ENCODE measurements at regions not wholly inside any gene's neighbourhood (a gene's known extent, or its start where the extent isn't known, plus 50 kb on each side); places are given as distances from the start of the nearest gene placed in this dataset.

- no peak overlapping the region for H3K27ac ChIP-seq (ENCODE audit: insufficient read length, low read depth, low read length)
- TF ChIP-seq CTCF (conservative IDR thresholded peaks at IDR 0.05): no peak
- no peak overlapping the region for H3K27ac Mint-ChIP-seq
- no peak overlapping the region for H2BK5ac ChIP-seq (ENCODE audit: insufficient read length, low read length)
- H3K27me3 Mint-ChIP-seq (ENCODE audit: low read depth): no peaks in the 10 kb centered on the region
- no peak overlapping the region for H4K91ac ChIP-seq (ENCODE audit: insufficient read length, low read depth, low read length)
- no peaks in the 10 kb centered on the region for H3K79me1 ChIP-seq (ENCODE audit: insufficient read depth, low read depth, low read length, poor library complexity, severe bottlenecking)
- no peak overlapping the region for H3K23ac ChIP-seq (ENCODE audit: insufficient read length, low read depth, low read length)
- H2BK12ac ChIP-seq (ENCODE audit: insufficient read length, low read depth, low read length): no peak overlapping the region
- no peak overlapping the region for H2AK5ac ChIP-seq (ENCODE audit: insufficient read length, low read length)
- no peak overlapping the region for H4K8ac ChIP-seq (replicated peaks; ENCODE audit: insufficient read length, low read depth, low read length)
- H3K9me3 ChIP-seq (ENCODE audit: control insufficient read depth, low read depth, low read length): no peaks in the 10 kb centered on the region
- H4K20me1 ChIP-seq (ENCODE audit: control insufficient read depth, insufficient read depth, insufficient read length): no peaks in the 10 kb centered on the region
- H3K36me3 Mint-ChIP-seq (ENCODE audit: insufficient read depth in 1 of 3, low read depth in 3 of 3): no peaks in the 10 kb centered on the region
- H2BK20ac ChIP-seq (ENCODE audit: low read depth, low read length, poor library complexity, severe bottlenecking): no peak overlapping the region
- H3K4ac ChIP-seq (ENCODE audit: low read depth, low read length): no peak overlapping the region
- H3K4me3 Mint-ChIP-seq: no peak overlapping the region
- no peaks in the 10 kb centered on the region for H3K23me2 ChIP-seq (ENCODE audit: insufficient read length, low read depth, low read length, poor library complexity, severe bottlenecking)
- no peak overlapping the region for H3K4me2 ChIP-seq (ENCODE audit: insufficient read depth, insufficient read length, low read length)
- peaks cover 4 to 6% of the 10 kb centered on the region in 2 experiments; a peak in 2 of 4 replicates for H3K4me1 Mint-ChIP-seq
- H3K27me3 ChIP-seq (ENCODE audit: insufficient read depth, low read length): no peaks in the 10 kb centered on the region
- H3K56ac ChIP-seq (ENCODE audit: insufficient read length, low read depth, low read length): no peak overlapping the region
- no peak overlapping the region for H3K14ac ChIP-seq (ENCODE audit: insufficient read depth, low read length)
- no peaks in the 10 kb centered on the region for H3K79me2 ChIP-seq (ENCODE audit: insufficient read depth, low read length)
- no peaks in the 10 kb centered on the region for H3K4me1 ChIP-seq (ENCODE audit: insufficient read depth, low read length)
- H3K18ac ChIP-seq (ENCODE audit: insufficient read length, low read depth, low read length): no peak overlapping the region
- no peak overlapping the region for H2BK120ac ChIP-seq (ENCODE audit: low read depth, low read length, poor library complexity, severe bottlenecking)
- no peak overlapping the region for H4K5ac ChIP-seq (ENCODE audit: insufficient read length, low read depth, low read length)
- H2AFZ ChIP-seq (ENCODE audit: low read length): no peak overlapping the region
- DNase-seq: no peak
- no peak overlapping the region for H2BK15ac ChIP-seq (ENCODE audit: low read depth, low read length)
- no peaks in the 10 kb centered on the region for H3K9me3 Mint-ChIP-seq
- H3K9ac ChIP-seq (ENCODE audit: extremely low read depth, insufficient read length, low read length): no peak overlapping the region
- WGBS (ENCODE audit: extremely low coverage, insufficient read length, low lambda C conversion rate): no CpG with 5 or more reads among the region's 3 CpGs
- H3T11ph ChIP-seq (ENCODE audit: low read length): no peak overlapping the region
These were observed 493.4 kb upstream of the COX7C start for GRCh38 chr5:86124333-86124732.

All from H9 (cell line).